Motor neuron (in vitro differentiated cells): ENCODE measurements at regions not wholly inside any gene's neighbourhood (a gene's known extent, or its start where the extent isn't known, plus 50 kb on each side); places are given as distances from the start of the nearest gene placed in this dataset.
A peak's percentile ranks its signal among the peaks of the same experiment; 100 is the strongest.

Source experiments
- ATAC-seq, 8 experiments: fragments of 200-7000 bp; cut with Tn5 transposase; replicated peaks in 6 of 8; 2 replicates each; pipeline ENCODE4 v1.8.0; 2021; ENCODE audit warnings: mild to moderate bottlenecking in 8 of 8, moderate library complexity in 8 of 8
- H3K27ac ChIP-seq, 2 donors: fragments of 250-450 bp; sonication (Bioruptor Pico); 2 replicates each; pipeline ENCODE4 v1.9.0; 2021; ENCODE audit warnings: antibody characterized with exemption in 2 of 2, mild to moderate bottlenecking in 2 of 2, moderate library complexity in 1 of 2
- H3K4me1 ChIP-seq, 2 donors: fragments of 250-450 bp; sonication (Bioruptor Pico); replicated peaks in 1 of 2; 2 replicates each; pipeline ENCODE4 v1.6.1; 2021; ENCODE audit warnings: antibody characterized with exemption in 2 of 2, mild to moderate bottlenecking in 2 of 2, moderate library complexity in 1 of 2
- H3K4me3 ChIP-seq, 5 donors: fragments of 250-450 bp; sonication (Bioruptor Pico); 2 replicates each; pipeline ENCODE4 v1.9.0; 2021; ENCODE audit warnings: antibody characterized with exemption in 5 of 5, mild to moderate bottlenecking in 5 of 5, moderate library complexity in 4 of 5
- WGBS, 10 experiments: fragments of 450-650 bp; shearing (Covaris generic); methylation state at CpG; one replicate each; pipeline ENCODE4 v1.0.0; 2022; 5-methylcytosine and 5-hydroxymethylcytosine counted together
- in situ Hi-C, 9 experiments: fragments of 400-800 bp; cut with MboI; loops; one replicate each; pipeline ENCODE4 v1.15.0; 2021; ENCODE audit warnings: low sequenced_read_pairs in 9 of 9, low pct_unique_long_range_greater_than_20kb in 2 of 9; ENCODE audit not compliant: unreplicated experiment in 9 of 9

DNA sequence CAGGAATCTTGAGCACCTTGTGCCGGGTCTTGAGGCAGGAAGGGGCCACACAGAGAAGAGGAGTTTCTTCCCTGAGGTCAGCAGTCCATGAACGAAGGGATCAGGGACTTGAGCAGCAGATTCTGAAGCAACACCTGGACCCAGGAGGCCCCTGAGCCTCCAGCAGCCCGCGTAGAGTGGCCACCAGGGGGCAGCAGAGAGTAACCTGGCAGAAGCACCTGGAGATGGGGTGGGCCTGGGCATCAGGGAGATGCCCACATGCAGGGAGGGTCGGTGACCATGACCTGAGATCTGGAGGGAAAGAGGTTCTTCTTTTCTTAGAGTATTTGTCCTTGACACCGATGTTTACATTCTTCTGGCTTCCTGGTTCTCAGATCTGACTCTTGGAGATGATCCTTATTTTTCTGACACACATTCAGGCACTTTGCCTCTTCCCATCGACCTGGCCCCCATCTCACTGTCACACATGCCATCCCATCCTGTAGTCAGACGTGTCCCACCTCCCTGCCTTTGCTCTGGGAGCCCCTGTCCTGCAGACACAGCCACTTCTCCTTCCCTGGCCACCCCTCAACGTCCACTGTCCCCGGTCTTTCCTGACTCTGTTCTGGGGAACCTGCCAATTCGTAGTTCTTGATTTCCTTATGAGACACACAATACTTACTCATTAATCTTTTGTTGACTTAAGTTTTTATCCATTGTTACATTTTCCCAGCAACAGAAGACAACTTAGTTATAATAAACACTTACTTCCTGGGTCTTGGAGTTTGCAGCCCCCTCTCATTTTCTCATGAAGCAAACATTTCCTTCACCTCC, 66.5 kb downstream of the GGTLC2 start:
- Histone ChIP-seq H3K4me1 (no peaks in the 10 kb centered on the region), H3K4me3 (no peak overlapping the region), H3K27ac (peak overlapping the region; percentile 55 to 70)
- peak in 3 of 8 experiments; percentile 53 to 89 (median 76) for ATAC-seq
- 7 to 79% (median 29%) methylated on average over 2 to 9 of the region's 11 CpGs; no CpG with 5 or more reads in 2 of the 10 experiments for WGBS, 10 experiments
- in situ Hi-C loops = no loop called here

DNA sequence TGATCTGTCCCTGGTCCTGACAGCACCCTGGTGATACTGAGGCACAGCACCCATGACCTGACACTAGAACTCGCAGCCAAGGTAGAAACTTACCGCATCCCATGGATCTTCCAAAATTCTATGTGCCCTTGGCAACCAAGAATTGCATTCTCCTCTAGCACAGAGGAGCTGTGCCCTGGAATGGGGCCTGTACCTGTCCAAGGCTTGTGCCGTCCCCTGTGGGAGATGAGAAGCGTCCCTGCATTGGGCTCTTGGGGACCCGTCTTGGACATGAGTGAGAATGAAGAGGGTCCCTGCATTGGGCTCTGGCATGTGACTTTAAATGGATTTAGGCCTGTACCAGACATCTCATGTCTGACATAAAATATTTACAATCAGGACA, 67.1 kb downstream of the GGTLC2 start:
- 57 to 100% (median 76%) methylated on average over 1 to 5 of the region's 5 CpGs; no CpG with 5 or more reads in 4 of the 10 experiments for WGBS, 10 experiments
- Histone ChIP-seq H3K4me1 (no peaks in the 10 kb centered on the region), H3K4me3 (no peak overlapping the region), H3K27ac (peak overlapping the region; percentile 49 to 55)
- no peak for ATAC-seq
- in situ Hi-C loops = no loop called here

DNA sequence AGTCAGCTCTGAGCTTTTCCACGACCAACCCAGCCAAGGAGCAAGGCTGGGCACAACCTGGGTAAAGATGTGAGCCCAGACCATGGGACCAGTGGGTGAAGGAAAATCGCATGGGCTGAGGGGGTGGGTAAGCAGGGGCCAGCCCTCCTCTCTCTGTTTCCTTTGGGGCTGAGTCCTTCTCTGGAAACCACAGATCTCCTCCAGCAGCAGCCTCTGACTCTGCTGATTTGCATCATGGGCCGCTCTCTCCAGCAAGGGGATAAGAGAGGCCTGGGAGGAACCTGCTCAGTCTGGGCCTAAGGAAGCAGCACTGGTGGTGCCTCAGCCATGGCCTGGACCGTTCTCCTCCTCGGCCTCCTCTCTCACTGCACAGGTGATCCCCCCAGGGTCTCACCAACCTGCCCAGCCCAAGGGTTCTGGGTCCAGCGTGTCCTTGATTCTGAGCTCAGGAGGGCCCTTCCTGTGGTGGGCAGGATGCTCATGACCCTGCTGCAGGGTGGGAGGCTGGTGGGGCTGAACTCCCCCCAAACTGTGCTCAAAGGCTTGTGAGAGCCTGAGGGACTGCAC, 67.8 kb downstream of the GGTLC2 start:
- in situ Hi-C loops = no loop called here
- 33 to 72% methylated on average over 1 to 4 of the region's 6 CpGs; no CpG with 5 or more reads in 8 of the 10 experiments for WGBS, 10 experiments
- ATAC-seq = no peak

DNA sequence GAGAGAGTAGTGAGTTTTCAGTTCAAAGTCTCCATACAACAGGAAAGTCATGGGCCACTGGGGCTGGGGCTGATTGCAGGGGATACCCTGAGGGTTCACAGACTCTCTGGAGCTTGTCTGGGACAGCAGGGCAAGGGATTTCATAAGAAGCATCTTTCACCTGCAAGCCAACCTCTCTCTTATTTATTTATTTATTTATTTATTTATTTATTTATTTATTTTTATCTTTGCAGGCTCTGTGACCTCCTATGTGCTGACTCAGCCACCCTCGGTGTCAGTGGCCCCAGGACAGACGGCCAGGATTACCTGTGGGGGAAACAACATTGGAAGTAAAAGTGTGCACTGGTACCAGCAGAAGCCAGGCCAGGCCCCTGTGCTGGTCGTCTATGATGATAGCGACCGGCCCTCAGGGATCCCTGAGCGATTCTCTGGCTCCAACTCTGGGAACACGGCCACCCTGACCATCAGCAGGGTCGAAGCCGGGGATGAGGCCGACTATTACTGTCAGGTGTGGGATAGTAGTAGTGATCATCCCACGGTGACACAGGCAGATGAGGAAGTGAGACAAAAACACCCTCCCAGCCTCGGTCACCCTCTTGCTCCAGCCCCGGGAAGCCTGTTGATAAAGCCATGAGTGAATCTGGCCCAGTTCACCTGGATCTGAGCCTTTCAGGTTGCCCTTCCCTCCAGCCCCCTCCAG, 68.4 kb downstream of the GGTLC2 start:
- no peaks in the 10 kb centered on the region for H3K4me1 ChIP-seq
- in situ Hi-C loops = no loop called here
- peak overlapping the region in 1 of 2 donors; percentile 61 for H3K27ac ChIP-seq
- no peak overlapping the region for H3K4me3 ChIP-seq
- 14 to 67% (median 40%) methylated on average over 1 to 5 of the region's 13 CpGs; no CpG with 5 or more reads in 3 of the 10 experiments for WGBS, 10 experiments
- no peak for ATAC-seq

More for the DNA sequence above, 67.8 kb downstream of the GGTLC2 start:
- H3K4me3 ChIP-seq = no peak overlapping the region
- H3K4me1 ChIP-seq = no peaks in the 10 kb centered on the region
- H3K27ac ChIP-seq = peak overlapping the region; percentile 20 to 61

DNA sequence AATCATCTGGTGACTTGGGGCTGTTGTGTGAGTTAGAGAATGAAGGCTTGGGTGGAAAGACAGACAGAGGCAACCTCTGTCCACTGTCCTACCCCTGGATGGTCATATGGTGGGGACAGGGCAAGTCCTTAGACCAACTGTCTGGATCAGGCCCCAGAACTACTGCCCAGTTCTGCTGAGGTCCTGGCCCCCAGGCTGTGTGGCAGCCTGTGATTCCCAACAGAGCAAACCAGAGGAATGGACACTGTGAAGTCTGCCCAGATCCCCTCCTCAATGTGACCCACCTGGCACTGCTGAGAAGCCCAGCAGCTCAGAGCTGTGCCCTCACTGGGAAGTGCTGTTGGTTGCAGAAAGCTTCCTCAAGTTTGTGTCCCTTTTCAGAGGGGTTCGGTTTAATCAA, 69.0 kb downstream of the GGTLC2 start:
- in situ Hi-C loops = no loop called here
- WGBS, 10 experiments = 40 to 56% (median 50%) methylated on average over 1 of the region's 1 CpG; no CpG with 5 or more reads in 7 of the 10 experiments

DNA sequence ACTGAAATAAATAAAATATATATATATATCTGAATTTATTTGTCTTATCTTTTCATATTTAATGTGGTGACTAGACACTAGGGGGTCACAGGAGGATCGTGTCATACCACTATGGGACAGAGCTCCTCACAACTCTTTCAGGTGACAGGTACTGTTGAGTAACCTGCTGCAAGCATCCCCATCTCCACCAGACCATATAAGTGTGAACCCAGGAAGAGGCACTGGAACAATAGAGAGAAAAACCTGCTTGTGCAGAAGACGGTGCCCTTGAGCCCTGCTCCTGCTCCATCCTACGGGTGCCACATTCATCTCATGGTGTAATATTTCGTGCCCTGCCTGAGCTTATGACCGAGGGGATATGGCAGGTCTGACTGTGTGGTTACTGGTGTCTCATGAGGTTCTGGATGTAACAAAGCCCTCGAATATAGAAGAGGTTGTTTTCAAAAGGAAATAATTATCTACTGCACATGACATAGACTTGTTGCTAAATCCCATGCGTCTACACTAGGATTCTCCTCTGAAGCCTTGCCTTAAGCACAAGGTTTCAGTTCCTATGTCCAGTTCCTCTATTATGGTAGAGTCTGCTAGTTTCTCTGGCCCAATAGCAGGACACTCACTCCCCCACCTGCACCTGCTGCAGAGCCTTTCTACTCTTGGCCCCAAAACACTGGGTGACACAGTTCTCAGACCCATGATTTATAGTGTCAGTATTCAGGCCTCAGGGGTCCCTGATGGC, 70.4 kb downstream of the GGTLC2 start:
- H3K27ac ChIP-seq = peak overlapping the region in 1 of 2 donors; percentile 46
- in situ Hi-C loops = no loop called here
- no peak for ATAC-seq
- no peak overlapping the region for H3K4me3 ChIP-seq
- no peaks in the 10 kb centered on the region for H3K4me1 ChIP-seq
- 7 to 71% (median 38%) methylated on average over 1 to 7 of the region's 7 CpGs; no CpG with 5 or more reads in 1 of the 10 experiments for WGBS, 10 experiments

More for the DNA sequence above, 69.0 kb downstream of the GGTLC2 start:
- Histone ChIP-seq H3K4me3 (no peak overlapping the region), H3K27ac (peak overlapping the region; percentile 33 to 47), H3K4me1 (no peaks in the 10 kb centered on the region)
- no peak for ATAC-seq

DNA sequence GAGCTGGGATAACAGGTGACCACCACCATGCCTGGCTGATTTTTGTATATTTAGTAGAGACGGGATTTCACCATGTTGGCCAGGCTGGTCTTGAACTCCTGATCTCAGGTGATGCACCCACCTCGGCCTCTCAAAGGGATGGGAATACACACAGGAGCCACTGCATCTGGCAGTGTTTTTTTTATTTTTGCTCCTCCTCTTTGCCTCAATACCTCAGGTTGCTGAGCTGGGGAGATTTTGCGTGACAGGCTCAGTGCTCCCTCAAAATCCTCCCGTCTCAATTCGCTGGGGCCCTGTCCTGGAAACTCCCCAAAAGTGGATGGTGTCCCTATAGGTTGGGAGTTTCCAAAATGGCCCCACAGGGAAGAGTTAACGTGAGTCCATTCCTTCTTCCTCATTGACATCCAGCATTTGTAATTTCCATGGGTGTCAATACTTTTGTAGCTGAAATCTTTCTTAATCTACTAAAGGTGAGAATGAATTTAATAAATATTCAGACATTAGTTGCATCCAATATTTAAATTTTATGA, 71.8 kb downstream of the GGTLC2 start:
- ATAC-seq = no peak
- 13 to 75% (median 37%) methylated on average over 1 to 4 of the region's 6 CpGs; no CpG with 5 or more reads in 2 of the 10 experiments for WGBS, 10 experiments
- in situ Hi-C loops = no loop called here
- H3K27ac ChIP-seq = peak overlapping the region in 1 of 2 donors; percentile 13
- no peak overlapping the region for H3K4me3 ChIP-seq
- H3K4me1 ChIP-seq = no peaks in the 10 kb centered on the region

DNA sequence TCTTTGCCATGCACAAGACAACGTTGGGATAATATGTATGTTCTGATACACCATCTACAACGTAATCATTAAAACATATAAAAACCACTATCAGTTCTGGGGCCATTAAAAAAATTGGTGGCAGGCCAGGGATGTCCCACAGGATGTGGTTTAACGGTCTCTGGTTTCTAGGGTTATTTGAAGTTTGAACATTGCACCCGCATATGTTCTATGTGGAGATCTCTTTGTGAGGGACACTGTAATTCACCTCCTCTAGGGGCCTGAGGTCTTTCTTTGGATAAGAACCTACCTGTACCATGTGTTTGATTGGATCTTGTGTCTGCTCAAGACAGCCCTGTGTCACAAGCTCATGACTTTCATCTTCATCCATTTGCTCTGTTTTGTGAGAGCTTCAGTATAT, 73.2 kb downstream of the GGTLC2 start:
- in situ Hi-C loops = no loop called here
- no peaks in the 10 kb centered on the region for H3K4me1 ChIP-seq
- H3K4me3 ChIP-seq = no peak overlapping the region
- ATAC-seq = no peak
- H3K27ac ChIP-seq = no peak overlapping the region
- 6 to 72% (median 34%) methylated on average over 2 to 4 of the region's 4 CpGs; no CpG with 5 or more reads in 2 of the 10 experiments for WGBS, 10 experiments

DNA sequence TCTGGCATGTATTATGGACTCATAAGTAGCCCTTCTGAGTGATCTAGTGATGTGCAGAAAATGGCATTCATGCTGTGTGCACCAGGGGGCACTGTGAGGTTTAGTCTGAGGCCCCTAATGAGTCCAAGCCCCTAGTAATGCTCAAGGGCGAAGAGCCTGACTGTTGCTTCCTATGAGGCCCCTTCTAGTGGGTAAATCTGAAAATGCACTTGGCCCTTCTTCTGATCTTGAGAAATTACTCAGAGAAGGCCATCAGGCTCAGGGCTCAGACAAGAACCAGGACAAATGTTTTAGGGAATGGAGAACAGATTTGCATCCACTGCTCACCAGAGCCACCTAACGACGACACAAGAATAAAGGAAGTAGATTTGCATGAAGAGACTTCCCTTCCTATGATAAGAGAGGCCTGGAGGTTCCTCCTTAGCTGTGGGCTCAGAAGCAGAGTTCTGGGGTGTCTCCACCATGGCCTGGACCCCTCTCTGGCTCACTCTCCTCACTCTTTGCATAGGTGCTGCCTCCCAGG, 75.8 kb downstream of the GGTLC2 start:
- in situ Hi-C loops = no loop called here
- H3K27ac ChIP-seq = peak overlapping the region in 1 of 2 donors; percentile 8
- 0 to 29% (median 18%) methylated on average over 1 to 3 of the region's 3 CpGs; no CpG with 5 or more reads in 6 of the 10 experiments for WGBS, 10 experiments
- no peak overlapping the region for H3K4me3 ChIP-seq
- H3K4me1 ChIP-seq = no peaks in the 10 kb centered on the region
- peak in 3 of 8 experiments; percentile 86 to 93 (median 91) for ATAC-seq

DNA sequence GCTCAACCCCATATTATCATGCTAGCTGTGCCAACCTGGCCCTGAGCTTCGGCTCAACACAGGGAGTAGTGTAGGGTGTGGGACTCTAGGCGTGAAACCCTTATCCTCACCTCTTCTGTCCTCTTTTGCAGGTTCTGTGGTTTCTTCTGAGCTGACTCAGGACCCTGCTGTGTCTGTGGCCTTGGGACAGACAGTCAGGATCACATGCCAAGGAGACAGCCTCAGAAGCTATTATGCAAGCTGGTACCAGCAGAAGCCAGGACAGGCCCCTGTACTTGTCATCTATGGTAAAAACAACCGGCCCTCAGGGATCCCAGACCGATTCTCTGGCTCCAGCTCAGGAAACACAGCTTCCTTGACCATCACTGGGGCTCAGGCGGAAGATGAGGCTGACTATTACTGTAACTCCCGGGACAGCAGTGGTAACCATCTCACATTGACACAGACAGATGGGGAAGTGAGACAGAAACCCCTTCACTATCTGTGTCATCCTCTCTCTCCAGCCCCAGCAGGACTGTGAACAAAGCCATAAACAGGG, 76.4 kb downstream of the GGTLC2 start:
- Histone ChIP-seq H3K27ac (peak overlapping the region; percentile 8 to 54), H3K4me1 (no peaks in the 10 kb centered on the region), H3K4me3 (no peak overlapping the region)
- WGBS, 10 experiments = 0 to 92% (median 61%) methylated on average over 2 to 5 of the region's 6 CpGs; no CpG with 5 or more reads in 3 of the 10 experiments
- peak in 3 of 8 experiments; percentile 12 to 37 (median 29) for ATAC-seq
- in situ Hi-C loops = no loop called here

DNA sequence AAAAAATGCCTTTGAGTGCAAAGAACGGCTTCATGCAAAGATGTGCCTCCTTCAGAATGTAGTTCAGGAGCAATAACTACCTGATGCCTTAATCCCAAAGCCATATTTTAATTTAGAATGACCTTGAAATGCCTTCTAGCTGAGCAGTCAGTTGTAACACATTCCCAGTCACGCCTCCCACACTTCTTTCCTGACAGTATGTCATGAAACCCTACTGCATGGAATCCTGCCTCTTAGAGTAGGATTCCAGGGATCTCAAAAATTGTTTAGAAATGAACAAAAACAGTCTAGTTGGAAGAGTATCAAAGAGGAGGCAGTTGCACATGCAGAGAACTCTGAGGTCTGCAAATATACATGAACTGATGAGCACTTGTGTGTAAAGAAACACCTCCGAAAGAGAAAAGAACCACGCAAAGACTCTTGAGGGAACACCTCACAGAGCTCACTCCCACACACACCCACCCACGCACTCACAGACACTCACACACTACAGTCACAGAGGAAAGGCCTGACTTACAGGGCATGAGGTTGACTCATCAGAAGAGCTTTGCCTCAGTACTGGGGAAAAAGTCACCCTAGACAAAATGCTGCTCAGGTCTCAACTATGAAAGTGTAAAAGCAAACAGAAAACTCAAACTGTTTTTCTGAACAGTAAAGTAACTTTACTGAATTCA, 77.4 kb downstream of the GGTLC2 start:
- in situ Hi-C loops = no loop called here
- Histone ChIP-seq H3K27ac (peak overlapping the region in 1 of 2 donors; percentile 12), H3K4me1 (no peaks in the 10 kb centered on the region), H3K4me3 (no peak overlapping the region)
- ATAC-seq = peak in 2 of 8 experiments; percentile 22 to 50
- WGBS, 10 experiments = 0 to 65% (median 49%) methylated on average over 1 to 5 of the region's 5 CpGs; no CpG with 5 or more reads in 3 of the 10 experiments
